GM19452 (cell line): ENCODE measurements at regions not wholly inside any gene's neighbourhood (a gene's known extent, or its start where the extent isn't known, plus 50 kb on each side); places are given as distances from the start of the nearest gene placed in this dataset.
A peak's percentile ranks its signal among the peaks of the same experiment; 100 is the strongest.

Source experiments
- ATAC-seq: cut with Tn5 transposase; IDR thresholded peaks from one replicate; pipeline ENCODE4 v1.9.1; 2021; ENCODE audit not compliant: unreplicated experiment

GRCh38 chr7:17159500-17160037 is 138.9 kb upstream of the AHR start:
- ATAC-seq: peak; percentile 86

- ATAC-seq: no peak
Observed at GRCh38 chr7:17166824-17167379, 131.6 kb upstream of the AHR start.

- no peak for ATAC-seq
Observed at GRCh38 chr7:17168416-17168815, 130.0 kb upstream of the AHR start.

GRCh38 chr7:17171427-17171826 is 127.0 kb upstream of the AHR start:
- ATAC-seq: no peak

- no peak for ATAC-seq
Observed at GRCh38 chr7:17176371-17177032, 122.0 kb upstream of the AHR start.

GRCh38 chr7:17178545-17178944 is 119.9 kb upstream of the AHR start:
- no peak for ATAC-seq

GRCh38 chr7:17181482-17181881 is 117.0 kb upstream of the AHR start:
- no peak for ATAC-seq

- no peak for ATAC-seq
Observed at GRCh38 chr7:17183630-17184328, 114.7 kb upstream of the AHR start.

- ATAC-seq: peak; percentile 30
Observed at GRCh38 chr7:17184805-17185689, 113.4 kb upstream of the AHR start.

GRCh38 chr7:17185690-17186070 is 112.8 kb upstream of the AHR start:
- peak; percentile 99 for ATAC-seq

GRCh38 chr7:17186745-17187530 is 111.5 kb upstream of the AHR start:
- no peak for ATAC-seq

GRCh38 chr7:17194656-17195055 is 103.8 kb upstream of the AHR start:
- no peak for ATAC-seq

GRCh38 chr7:17195576-17195975 is 102.9 kb upstream of the AHR start:
- peak; percentile 91 for ATAC-seq

GRCh38 chr7:17205910-17206309 is 92.5 kb upstream of the AHR start:
- ATAC-seq: no peak

- peak; percentile 67 for ATAC-seq
Observed at GRCh38 chr7:17206349-17206905, 92.0 kb upstream of the AHR start.

- ATAC-seq: no peak
Observed at GRCh38 chr7:17207220-17207619, 91.2 kb upstream of the AHR start.

- no peak for ATAC-seq
Observed at GRCh38 chr7:17209101-17209500, 89.4 kb upstream of the AHR start.

GRCh38 chr7:17211307-17211836 is 87.1 kb upstream of the AHR start:
- ATAC-seq: no peak

GRCh38 chr7:17212188-17212587 is 86.3 kb upstream of the AHR start:
- no peak for ATAC-seq
